SKM-1 (cell line): ENCODE measurements at regions not wholly inside any gene's neighbourhood (a gene's known extent, or its start where the extent isn't known, plus 50 kb on each side); places are given as distances from the start of the nearest gene placed in this dataset.
"Not testable (repeated sequence)": the region's sequence is repeated elsewhere in the genome, so short reads cannot be mapped to it uniquely, and the experiment has no call there.

ENCODE experiments used
- DNase-seq: peaks from one replicate; lab custom pipeline; 2025; ENCODE audit not compliant: unreplicated experiment; lab: John Stamatoyannopoulos, UW

DNA sequence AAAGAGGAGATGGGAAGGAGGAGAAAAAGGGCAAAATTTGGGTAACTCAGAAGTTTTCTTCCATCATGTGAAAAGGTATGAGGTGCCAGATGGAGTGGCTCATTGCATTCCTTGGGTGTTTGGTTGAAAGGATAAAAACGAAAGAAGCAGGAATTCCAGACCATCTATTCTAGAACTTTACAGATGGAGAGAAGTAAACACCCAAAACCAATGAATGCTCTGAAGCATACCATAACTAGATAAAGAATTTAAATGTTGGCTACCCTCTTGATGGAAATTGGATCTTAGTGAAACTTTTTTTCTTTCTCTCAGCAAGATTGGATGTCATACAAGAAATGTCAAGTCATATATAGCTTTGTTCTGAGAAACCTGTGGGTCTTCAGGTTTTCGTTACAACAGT is 175.6 kb upstream of the FAR2 start:
- no peak for DNase-seq

GRCh38 chr12:28974166-28974565 is 174.9 kb upstream of the FAR2 start:
- no peak for DNase-seq

GRCh38 chr12:28974883-28975282 is 174.2 kb upstream of the FAR2 start:
- no peak for DNase-seq

DNA sequence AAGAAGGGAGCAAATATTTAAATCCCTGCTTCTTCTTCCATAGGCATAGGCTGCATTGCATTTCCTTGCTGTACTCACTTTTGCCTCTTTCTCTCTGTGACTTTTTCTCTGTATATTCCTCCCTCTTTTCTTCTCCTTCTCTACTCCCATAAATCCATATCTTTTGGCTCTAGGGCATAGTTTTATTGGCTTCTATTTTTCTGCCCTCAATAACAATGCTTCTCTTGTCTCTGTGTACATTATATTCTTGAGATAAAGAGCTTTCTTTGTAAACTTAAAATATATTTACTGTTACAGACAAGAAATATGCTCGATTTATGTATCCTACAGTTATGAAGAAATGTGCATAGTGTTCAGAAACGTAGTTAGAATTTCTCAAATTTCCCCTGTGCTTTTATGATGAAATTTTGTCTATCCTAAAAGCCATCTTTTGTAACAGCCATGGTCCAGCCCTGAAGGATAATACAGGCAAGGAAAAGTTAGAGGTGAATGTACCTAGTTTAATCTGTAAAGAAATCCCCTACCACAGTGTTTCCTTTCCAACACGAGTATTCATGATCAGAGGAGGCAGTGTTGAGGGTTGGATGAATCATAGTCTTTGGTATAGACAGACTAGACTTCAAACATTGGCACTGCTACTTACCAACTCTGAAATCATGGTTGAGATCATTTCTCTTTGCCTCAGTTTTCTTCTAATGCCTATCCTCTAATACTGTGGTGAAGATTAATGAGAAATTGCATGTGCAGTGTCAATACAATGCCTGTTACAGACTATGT is 173.3 kb upstream of the FAR2 start:
- DNase-seq = no peak

GRCh38 chr12:28980436-28980835 is 168.6 kb upstream of the FAR2 start:
- no peak for DNase-seq

GRCh38 chr12:28987538-28988324 is 161.3 kb upstream of the FAR2 start:
- no peak for DNase-seq

DNA sequence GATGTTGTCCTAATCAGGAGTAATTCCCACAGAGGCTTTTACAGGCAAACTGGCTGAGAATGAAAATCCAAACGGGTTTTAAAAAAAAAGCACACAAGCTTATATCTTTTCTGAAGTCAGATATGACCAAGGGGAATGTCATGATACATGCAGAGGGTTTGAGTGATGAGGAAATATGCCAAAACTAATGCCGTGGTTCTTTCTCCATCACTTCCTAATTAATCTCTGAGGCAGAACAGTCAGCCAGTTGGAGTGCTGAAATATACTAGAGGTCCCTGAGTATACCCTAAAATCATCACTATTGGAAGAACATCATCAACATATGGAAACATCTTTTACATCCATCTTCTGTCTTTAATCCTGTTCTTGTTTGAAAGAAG is 160.8 kb upstream of the FAR2 start:
- DNase-seq = no peak

- DNase-seq = no peak
Observed at GRCh38 chr12:28991626-28992025, 157.5 kb upstream of the FAR2 start.

GRCh38 chr12:28993720-28994119 is 155.4 kb upstream of the FAR2 start:
- no peak for DNase-seq

DNA sequence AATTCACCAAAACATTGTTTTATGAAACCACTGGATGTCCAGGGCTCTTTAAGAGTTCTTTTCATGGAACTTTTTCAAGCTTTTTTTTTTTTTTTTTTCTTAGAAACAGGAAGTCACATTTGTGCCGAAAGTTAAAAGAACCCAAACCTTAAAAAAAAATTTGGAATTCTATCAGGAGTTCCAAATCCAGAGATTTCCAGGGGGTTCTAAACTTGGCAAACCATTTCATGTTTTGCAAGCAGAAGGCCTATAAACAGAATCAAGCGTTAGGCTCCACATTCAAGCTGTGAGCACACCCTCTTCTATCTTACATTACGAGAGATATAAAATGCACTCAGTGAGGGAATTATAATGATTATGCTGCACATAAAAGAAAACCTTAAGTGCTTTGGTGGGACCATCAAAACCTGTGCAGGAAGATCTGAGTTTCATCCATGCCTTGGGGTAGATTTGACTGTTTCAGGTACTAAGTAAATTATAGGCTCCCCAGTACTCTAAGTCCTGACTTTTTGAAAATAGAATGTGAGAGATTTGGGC is 154.8 kb upstream of the FAR2 start:
- DNase-seq = no peak

DNA sequence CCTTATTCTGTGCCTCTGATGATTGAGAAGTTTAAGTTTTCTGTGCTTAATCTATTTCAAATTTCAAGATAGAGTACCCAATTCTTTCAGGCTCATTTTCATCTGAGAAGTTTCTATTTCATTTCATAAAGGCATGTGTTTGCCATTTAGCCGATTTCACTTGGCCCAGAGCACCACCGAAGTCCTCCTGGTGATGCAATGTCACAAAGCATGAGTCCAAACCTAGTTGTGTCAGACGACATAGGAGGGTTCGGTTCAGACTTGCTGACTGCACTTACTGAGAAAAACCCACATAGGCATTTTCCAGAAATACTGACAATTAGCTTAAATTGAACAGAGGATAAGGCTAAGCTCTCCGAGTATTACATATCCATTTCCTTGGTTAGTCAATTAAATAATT is 152.4 kb upstream of the FAR2 start:
- DNase-seq = no peak

GRCh38 chr12:28998662-28999120 is 150.4 kb upstream of the FAR2 start:
- DNase-seq = no peak

- no peak for DNase-seq
Observed at GRCh38 chr12:29004066-29004935, 144.8 kb upstream of the FAR2 start.

- DNase-seq = no peak
Observed at GRCh38 chr12:29004936-29005304, 144.2 kb upstream of the FAR2 start.

DNA sequence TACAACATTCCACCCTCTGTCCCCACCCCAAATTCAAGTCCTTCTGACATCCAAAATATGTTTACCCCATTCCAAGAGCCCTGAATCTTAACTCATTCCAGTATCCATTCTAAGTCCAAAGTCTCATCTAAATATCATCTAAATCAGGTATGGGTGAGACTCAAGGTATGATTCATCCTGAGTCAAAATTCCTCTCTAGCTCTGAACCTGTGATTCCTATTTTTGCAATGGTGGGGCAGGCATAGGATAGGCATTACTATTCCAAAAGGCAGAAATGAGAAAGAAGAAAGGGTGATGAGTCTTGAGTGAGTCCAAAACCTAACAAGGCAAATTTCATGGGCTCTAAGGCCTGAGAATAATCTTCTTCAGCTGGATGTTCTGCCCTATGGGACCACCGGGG is 140.3 kb upstream of the FAR2 start:
- DNase-seq = no peak

DNA sequence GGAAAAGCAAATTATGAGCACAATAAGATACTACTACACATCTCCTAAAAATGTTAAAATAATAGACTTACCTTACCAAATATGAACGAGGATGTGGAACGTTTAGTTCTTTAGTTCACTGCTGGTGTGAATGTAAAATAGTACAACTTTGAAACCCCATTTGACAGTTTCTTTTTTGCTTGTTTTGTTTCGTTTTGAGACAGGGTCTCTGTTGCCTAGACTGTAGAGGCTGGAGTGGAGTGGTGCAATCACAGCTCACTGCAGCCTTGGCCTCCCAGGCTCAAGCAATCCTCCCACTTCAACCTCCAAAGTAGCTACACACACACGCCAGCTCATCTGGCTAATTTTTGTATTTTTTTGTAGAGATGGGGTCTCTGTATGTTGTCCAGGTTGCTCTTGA is 136.4 kb upstream of the FAR2 start:
- DNase-seq = no peak

DNA sequence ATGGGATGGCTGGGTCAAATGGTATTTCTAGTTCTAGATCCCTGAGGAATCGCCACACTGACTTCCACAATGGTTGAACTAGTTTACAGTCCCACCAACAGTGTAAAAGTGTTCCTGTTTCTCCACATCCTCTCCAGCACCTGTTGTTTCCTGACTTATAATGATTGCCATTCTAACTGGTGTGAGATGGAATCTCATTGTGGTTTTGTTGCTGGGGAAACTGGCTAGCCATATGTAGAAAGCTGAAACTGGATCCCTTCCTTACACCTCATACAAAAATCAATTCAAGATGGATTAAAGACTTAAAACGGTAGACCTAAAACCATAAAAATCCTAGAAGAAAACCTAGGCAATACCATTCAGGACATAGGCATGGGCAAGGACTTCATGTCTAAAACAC is 131.5 kb upstream of the FAR2 start:
- not testable (repeated sequence) for DNase-seq

DNA sequence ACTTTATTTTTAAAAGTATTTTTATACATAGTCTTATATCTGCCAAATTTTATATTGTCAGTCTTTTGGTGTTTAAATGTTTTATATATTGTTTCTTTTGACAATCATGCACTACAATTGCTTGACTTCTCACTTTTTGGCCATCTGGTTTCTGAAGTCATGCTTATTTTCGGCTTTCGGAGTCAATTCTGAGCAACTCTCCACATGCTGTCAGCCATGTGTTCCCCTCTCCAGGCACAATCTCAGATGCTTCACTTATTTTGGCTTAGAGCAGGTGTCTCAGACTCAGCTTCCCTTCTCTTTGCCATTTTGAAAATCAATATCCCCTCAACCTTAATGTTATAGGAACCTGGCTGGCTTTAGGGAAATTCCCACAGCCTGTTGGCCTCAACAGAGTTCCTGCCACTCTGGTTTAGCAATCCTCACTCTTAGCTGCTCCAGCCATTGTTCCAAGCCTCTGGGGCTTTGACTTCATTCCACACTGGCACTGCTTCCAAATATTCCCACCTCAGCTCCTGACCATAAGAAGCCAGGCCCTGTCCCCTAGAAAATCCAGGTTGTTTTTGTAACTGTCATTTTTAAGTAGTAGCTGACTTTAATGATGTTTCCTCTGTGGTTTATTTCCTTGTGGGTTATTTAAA is 125.5 kb upstream of the FAR2 start:
- DNase-seq = no peak

DNA sequence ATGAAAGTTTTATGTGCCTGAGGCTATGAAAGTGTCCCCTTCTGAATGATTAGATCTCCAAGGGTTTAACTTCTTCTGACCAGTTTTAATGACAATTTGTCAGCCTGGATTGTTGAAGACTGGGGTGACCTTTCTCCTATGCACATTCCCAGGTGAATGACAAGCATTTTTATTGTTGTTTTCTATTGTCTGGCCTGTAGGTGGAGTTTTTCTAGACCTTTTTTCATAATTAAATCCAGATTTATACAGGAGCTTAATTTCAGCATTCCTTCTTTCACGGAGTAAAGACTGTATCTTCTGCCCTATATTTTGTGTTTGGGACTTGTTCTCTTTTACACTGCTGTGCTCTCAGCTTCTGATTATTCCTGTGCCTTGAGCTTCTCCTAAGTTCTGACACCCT is 125.0 kb upstream of the FAR2 start:
- no peak for DNase-seq

GRCh38 chr12:29025937-29026336 is 123.1 kb upstream of the FAR2 start:
- no peak for DNase-seq

GRCh38 chr12:29026419-29026818 is 122.7 kb upstream of the FAR2 start:
- no peak for DNase-seq
